ENCODE measurements at regions not wholly inside any gene's neighbourhood (a gene's known extent, or its start where the extent isn't known, plus 50 kb on each side); places are given as distances from the start of the nearest gene placed in this dataset.
"Not testable (repeated sequence)": the region's sequence is repeated elsewhere in the genome, so short reads cannot be mapped to it uniquely, and the experiment has no call there.

DNA sequence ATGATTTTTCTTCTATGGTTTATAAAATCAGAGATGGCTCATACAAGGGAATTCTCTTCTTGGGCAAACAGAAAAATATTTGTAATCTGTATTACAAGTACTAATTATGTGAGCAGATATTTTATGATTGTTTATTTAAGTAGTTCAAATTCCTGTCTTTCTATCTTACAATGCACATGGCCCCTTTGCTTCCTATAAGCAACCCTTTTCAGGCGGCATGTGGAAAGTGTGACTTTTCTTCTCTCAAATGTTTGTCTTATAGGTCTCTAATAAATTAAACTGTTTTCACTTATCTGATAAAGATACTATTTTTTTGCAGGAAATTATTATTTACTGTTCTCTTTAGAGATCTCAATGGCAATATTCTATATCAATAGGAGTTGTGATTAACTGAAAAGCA lies 259.3 kb upstream of the MAGEB18 start:
- Histone ChIP-seq H3K4me2 (no peak overlapping the region), H3K9me3 (no peaks in the 10 kb centered on the region), H3K4me1 (no peaks in the 10 kb centered on the region), H3K4me3 (no peak overlapping the region), H3K27ac (no peak overlapping the region)
- no peak for FAIRE-seq
- POLR2A ChIA-PET = no interaction called here
- TF ChIP-seq JUN (IDR thresholded peaks at IDR 0.05) (no peak), MYC (IDR thresholded peaks at IDR 0.05; ENCODE audit: borderline replicate concordance, low read length) (no peak), TP53 (CRISPR knock-in tag; IDR thresholded peaks at IDR 0.05) (no peak), HDAC2 (IDR thresholded peaks at IDR 0.05) (no peak), BHLHE40 (IDR thresholded peaks at IDR 0.05; ENCODE audit: low read depth, low read length) (no peak), EHF (CRISPR knock-in tag; IDR thresholded peaks at IDR 0.05) (no peak)
- DNase-seq (ENCODE audit: low read depth in 1 of 2, low spot score in 1 of 2) = no peak
- 0% methylated on average over 1 of the region's 1 CpG for WGBS (ENCODE audit: missing lambda C conversion rate)
- CTCF ChIA-PET = no interaction called here
- ATAC-seq = no peak

DNA sequence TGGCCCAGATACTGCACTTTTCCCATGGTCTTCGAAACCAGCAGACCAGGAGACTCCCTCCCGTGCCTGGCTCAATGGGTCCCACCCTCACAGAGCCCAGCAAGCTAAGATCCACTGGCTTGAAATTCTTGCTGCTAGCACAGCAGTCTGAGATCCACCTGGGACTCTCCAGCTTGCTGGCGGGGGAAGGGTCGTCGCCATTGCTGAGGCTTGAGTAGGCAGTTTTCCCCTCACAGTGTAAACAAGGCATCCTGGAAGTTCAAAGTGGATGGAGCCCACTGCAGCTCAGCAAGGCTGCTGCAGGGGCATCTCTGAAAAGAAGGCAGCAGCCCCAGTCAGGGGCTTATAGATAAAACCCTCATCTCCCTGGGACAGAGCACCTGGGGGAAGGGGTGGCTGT lies 255.6 kb upstream of the MAGEB18 start:
- H3K4me1 ChIP-seq; POLR2A ChIA-PET; FAIRE-seq; H3K27ac ChIP-seq; H3K9me3 ChIP-seq; ATAC-seq; H3K4me3 ChIP-seq; DNase-seq (ENCODE audit: low read depth in 1 of 2, low spot score in 1 of 2); CTCF ChIA-PET; H3K4me2 ChIP-seq: not testable (repeated sequence)
- no CpG with 5 or more reads among the region's 5 CpGs for WGBS (ENCODE audit: missing lambda C conversion rate)

DNA sequence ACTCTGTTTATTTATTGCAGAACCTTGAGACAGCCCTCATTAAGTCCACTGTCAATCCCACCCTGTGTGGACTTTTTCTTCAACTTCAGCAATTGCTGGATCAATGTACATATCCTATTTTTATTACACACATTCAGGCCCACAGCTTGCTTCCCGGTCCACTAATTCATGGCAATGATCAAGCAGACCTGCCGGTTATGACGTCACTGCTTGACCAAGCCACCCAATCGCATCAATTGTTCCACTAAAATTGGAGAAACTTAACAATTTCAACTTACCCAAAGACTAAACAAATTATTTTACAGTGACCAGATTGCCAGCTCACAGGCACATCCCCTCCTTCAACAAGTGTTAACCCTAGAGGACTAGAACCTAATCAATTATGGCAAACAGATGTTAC lies 240.4 kb upstream of the MAGEB18 start:
- DNase-seq (ENCODE audit: low read depth in 1 of 2, low spot score in 1 of 2) (no peak), ATAC-seq (no peak), FAIRE-seq (no peak)
- ChIA-PET POLR2A (no interaction called here), CTCF (no interaction called here)
- TF ChIP-seq CHD4 (IDR thresholded peaks at IDR 0.05; ENCODE audit: borderline replicate concordance) (no peak), CBX8 (IDR thresholded peaks at IDR 0.05) (no peak), MAFK (IDR thresholded peaks at IDR 0.05; ENCODE audit: partially characterized antibody) (no peak), NFE2L2 (conservative IDR thresholded peaks at IDR 0.05; ENCODE audit: low read length) (no peak), TFCP2L1 (CRISPR knock-in tag; IDR thresholded peaks at IDR 0.05) (no peak), GATA3 (IDR thresholded peaks at IDR 0.05; ENCODE audit: borderline replicate concordance) (no peak), RARB (CRISPR knock-in tag; IDR thresholded peaks at IDR 0.05) (no peak), HOXB13 (CRISPR knock-in tag; IDR thresholded peaks at IDR 0.05; ENCODE audit: low read depth) (no peak), BHLHE40 (IDR thresholded peaks at IDR 0.05; ENCODE audit: low read depth, low read length) (no peak), HOXB5 (CRISPR knock-in tag; IDR thresholded peaks at IDR 0.05) (no peak), ZC3H11A (IDR thresholded peaks at IDR 0.05) (no peak), TP53 (CRISPR knock-in tag; IDR thresholded peaks at IDR 0.05) (no peak), RFX5 (IDR thresholded peaks at IDR 0.05) (no peak), NR3C1 (IDR thresholded peaks at IDR 0.05) (no peak), KDM1A (IDR thresholded peaks at IDR 0.05; ENCODE audit: low read depth) (no peak), MAZ (IDR thresholded peaks at IDR 0.05; ENCODE audit: borderline replicate concordance, low read depth, low read length) (no peak)
- TF ChIP-seq, protein P1, sequence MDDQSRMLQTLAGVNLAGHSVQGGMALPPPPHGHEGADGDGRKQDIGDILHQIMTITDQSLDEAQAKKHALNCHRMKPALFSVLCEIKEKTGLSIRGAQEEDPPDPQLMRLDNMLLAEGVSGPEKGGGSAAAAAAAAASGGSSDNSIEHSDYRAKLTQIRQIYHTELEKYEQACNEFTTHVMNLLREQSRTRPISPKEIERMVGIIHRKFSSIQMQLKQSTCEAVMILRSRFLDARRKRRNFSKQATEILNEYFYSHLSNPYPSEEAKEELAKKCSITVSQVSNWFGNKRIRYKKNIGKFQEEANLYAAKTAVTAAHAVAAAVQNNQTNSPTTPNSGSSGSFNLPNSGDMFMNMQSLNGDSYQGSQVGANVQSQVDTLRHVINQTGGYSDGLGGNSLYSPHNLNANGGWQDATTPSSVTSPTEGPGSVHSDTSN (IDR thresholded peaks at IDR 0.05) = no peak
- TF ChIP-seq, protein P2, sequence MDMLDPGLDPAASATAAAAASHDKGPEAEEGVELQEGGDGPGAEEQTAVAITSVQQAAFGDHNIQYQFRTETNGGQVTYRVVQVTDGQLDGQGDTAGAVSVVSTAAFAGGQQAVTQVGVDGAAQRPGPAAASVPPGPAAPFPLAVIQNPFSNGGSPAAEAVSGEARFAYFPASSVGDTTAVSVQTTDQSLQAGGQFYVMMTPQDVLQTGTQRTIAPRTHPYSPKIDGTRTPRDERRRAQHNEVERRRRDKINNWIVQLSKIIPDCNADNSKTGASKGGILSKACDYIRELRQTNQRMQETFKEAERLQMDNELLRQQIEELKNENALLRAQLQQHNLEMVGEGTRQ (IDR thresholded peaks at IDR 0.05) = no peak
- TF ChIP-seq, protein P3, sequence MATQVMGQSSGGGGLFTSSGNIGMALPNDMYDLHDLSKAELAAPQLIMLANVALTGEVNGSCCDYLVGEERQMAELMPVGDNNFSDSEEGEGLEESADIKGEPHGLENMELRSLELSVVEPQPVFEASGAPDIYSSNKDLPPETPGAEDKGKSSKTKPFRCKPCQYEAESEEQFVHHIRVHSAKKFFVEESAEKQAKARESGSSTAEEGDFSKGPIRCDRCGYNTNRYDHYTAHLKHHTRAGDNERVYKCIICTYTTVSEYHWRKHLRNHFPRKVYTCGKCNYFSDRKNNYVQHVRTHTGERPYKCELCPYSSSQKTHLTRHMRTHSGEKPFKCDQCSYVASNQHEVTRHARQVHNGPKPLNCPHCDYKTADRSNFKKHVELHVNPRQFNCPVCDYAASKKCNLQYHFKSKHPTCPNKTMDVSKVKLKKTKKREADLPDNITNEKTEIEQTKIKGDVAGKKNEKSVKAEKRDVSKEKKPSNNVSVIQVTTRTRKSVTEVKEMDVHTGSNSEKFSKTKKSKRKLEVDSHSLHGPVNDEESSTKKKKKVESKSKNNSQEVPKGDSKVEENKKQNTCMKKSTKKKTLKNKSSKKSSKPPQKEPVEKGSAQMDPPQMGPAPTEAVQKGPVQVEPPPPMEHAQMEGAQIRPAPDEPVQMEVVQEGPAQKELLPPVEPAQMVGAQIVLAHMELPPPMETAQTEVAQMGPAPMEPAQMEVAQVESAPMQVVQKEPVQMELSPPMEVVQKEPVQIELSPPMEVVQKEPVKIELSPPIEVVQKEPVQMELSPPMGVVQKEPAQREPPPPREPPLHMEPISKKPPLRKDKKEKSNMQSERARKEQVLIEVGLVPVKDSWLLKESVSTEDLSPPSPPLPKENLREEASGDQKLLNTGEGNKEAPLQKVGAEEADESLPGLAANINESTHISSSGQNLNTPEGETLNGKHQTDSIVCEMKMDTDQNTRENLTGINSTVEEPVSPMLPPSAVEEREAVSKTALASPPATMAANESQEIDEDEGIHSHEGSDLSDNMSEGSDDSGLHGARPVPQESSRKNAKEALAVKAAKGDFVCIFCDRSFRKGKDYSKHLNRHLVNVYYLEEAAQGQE (IDR thresholded peaks at IDR 0.05) = no peak
- TF ChIP-seq, protein P4, sequence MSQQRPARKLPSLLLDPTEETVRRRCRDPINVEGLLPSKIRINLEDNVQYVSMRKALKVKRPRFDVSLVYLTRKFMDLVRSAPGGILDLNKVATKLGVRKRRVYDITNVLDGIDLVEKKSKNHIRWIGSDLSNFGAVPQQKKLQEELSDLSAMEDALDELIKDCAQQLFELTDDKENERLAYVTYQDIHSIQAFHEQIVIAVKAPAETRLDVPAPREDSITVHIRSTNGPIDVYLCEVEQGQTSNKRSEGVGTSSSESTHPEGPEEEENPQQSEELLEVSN (IDR thresholded peaks at IDR 0.05; ENCODE audit: borderline replicate concordance, low read depth) = no peak
- H3K4me3 ChIP-seq = no peak overlapping the region
- no peaks in the 10 kb centered on the region for H3K4me1 ChIP-seq
- no peak overlapping the region for H3K27ac ChIP-seq
- H3K4me2 ChIP-seq = no peak overlapping the region
- 11% methylated on average over 4 of the region's 4 CpGs for WGBS (ENCODE audit: missing lambda C conversion rate)
- H3K9me3 ChIP-seq = no peaks in the 10 kb centered on the region

DNA sequence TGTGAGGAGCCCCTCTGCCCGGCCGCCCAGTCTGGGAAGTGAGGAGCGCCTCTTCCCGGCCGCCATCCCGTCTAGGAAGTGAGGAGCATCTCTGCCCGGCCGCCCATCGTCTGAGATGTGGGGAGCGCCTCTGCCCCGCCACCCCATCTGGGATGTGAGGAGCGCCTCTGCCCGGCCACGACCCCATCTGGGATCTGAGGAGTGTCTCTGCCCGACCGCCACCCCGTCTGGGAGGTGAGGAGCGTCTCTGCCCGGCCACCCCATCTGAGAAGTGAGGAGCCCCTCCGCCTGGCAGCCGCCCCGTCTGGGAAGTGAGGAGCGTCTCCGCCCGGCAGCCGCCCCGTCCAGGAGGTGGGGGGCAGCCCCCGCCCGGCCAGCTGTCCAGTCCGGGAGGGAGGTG lies 232.4 kb upstream of the MAGEB18 start:
- FAIRE-seq; H3K4me3 ChIP-seq; H3K4me1 ChIP-seq; H3K9me3 ChIP-seq; H3K4me2 ChIP-seq; POLR2A ChIA-PET; DNase-seq (ENCODE audit: low read depth in 1 of 2, low spot score in 1 of 2); CTCF ChIA-PET; ATAC-seq; H3K27ac ChIP-seq: not testable (repeated sequence)
- no CpG with 5 or more reads among the region's 30 CpGs for WGBS (ENCODE audit: missing lambda C conversion rate)
